NCI-H187 (cell line): ENCODE measurements at regions not wholly inside any gene's neighbourhood (a gene's known extent, or its start where the extent isn't known, plus 50 kb on each side); places are given as distances from the start of the nearest gene placed in this dataset.

ENCODE experiments used
- DNase-seq, 2 experiments: peaks; one replicate each; lab custom pipeline; 2025; lab: John Stamatoyannopoulos, UW

GRCh38 chr4:35950442-35950841, 293.9 kb downstream of the ARAP2 start:
- no peak for DNase-seq

DNA sequence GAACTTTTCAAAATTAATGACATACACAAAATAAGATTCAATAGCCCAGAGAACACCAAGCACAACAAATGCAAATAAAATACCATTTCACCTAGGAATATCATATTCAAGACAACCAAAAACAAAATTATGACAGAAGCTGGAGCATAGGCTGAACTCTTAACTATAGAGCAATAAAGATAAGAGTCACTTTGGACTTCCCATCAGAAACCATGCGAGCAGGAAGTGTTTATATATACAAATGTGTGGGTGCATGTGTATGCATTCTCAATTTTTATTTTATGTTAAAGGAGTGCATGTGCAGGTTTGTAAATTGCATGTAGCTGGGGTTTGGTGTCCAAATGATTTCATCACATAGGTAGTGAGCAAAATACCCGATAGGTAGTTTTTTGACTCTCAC, 291.6 kb downstream of the ARAP2 start:
- no peak for DNase-seq

GRCh38 chr4:35963383-35963782, 280.9 kb downstream of the ARAP2 start:
- no peak for DNase-seq

- no peak for DNase-seq
Observed at GRCh38 chr4:35963974-35964515, 280.3 kb downstream of the ARAP2 start.

DNA sequence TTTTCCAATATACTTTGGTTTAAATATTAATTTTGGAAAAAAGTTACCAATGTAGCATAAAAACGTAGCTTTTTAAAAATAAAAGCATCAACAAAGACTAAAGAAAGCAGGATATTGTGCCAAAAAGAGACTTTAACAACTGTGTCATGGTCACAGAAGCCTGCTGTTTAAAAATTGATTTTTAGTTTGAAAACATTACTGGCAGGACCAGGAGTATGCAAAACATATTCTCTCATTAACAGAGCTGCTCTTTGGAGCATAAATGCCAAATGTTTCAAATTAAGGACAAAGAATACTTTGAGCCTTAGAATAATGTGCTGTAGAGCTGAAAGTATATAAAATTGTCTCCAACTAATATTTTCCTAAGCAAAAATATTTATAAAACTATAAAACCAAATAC, 279.0 kb downstream of the ARAP2 start:
- no peak for DNase-seq

DNA sequence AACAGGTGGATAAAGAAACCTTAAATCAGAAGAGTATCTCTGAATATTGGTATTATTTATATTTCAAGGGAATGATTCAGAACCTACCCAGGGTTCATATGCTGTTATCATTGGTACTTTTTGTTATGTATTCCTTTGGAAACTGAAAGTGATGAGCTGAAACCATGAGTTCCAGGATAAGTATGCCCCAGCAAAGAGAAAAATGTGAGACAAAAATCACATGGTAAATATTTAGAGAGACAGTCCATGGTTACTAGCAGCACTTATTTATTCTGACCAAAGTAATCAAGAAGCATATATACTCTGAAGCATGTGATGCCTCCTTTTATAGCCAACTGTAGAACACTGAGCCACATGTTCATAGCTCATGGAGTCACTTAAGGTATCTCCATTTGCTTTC, 277.7 kb downstream of the ARAP2 start:
- DNase-seq: no peak

DNA sequence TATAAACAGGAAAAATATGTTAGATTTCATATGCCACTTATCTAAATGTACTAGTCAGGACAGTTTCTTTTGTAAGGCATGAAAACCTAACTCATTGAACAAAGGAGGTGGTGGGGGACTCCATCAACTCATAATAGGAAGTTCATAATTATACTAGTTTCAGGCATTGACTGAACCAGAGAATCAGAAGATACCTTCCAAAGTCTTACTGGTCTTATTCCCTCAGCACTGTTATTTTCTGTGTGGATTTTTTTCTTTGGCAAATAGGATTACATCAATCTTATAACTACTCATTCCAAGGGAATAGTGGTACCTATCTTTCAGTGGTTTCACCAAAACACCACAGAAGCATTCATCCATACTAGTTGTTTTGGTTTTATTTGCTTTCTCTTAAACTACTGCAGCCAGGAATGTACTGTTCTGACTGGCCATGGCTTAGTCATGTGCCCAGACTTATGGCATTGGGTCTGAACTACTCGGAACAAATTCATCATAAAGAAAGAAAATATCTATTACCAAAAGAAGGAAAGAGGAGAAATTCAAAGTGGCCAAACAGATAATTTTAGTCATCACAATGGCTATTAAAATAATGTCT, 273.9 kb downstream of the ARAP2 start:
- no peak for DNase-seq

GRCh38 chr4:35972814-35973213, 271.5 kb downstream of the ARAP2 start:
- DNase-seq: no peak

GRCh38 chr4:35975617-35976355, 268.5 kb downstream of the ARAP2 start:
- no peak for DNase-seq

DNA sequence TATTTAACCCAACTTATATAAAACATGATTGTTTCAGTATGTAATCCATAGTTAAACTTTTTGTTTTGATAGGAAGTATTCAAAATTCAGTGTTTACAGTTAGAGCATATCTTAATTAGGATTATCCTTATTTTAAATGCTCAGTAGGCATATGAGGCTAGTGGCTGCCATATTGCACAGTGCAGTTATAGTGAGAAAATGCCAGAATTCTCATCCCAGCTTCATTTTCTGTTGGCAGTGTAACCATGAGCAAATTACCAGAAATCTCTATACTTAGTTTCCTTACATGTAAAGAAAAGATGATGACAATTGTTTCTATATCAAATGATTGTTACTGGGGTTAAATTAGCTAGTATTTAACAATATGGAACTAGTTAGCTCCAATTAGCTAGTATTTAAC, 265.8 kb downstream of the ARAP2 start:
- no peak for DNase-seq

- DNase-seq: no peak
Observed at GRCh38 chr4:35982318-35982717, 262.0 kb downstream of the ARAP2 start.

DNA sequence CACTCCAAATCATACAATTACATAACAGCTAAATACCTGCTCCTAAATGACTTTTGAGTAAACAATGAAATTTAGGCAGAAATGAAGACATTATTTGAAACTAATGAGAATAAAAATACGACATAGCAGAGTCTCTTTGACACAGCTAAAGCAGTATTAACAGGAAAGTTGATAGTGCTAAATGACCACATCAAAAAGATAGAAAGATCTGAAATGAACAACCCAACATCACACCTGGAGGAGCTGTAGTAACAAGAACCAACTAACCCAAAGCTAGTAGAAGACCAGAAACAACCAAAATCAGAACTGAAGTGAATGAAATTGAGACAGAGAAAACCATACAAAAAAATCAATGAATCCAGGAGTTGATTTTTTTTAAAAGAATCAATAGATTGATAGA, 257.8 kb downstream of the ARAP2 start:
- no peak for DNase-seq

GRCh38 chr4:35993606-35994005, 250.7 kb downstream of the ARAP2 start:
- DNase-seq: no peak

DNA sequence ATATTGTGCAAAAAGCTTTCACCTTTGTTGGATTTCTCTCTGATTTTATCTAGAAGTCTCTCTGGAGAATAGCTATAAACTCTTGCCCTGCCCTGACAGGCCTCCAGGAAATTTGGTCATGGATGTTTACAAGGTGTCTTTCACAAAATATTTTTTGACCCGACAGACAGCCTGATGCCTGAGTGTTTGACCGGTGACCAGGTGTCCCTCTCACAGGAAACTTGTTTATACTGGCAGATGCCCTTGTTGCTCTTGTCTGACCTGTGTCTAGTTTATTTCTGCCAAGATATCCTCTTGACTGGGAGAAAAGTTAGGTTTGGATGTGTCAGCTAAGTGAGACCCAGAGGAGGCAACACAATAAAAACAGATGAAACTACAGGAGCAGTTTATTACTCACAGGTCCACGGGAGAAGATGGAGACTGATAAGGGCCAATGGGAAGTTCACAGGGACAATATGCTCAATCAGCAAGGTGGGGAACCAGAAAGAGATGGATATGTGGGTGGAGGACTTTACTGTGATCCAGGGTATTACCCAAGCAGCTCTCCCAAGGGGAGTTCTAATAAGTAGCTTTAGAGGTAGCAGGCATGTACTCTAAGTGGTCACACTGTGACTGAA, 243.3 kb downstream of the ARAP2 start:
- DNase-seq: no peak

GRCh38 chr4:36003051-36003450, 241.3 kb downstream of the ARAP2 start:
- no peak for DNase-seq

- no peak for DNase-seq
Observed at GRCh38 chr4:36004204-36004851, 240.0 kb downstream of the ARAP2 start.

DNA sequence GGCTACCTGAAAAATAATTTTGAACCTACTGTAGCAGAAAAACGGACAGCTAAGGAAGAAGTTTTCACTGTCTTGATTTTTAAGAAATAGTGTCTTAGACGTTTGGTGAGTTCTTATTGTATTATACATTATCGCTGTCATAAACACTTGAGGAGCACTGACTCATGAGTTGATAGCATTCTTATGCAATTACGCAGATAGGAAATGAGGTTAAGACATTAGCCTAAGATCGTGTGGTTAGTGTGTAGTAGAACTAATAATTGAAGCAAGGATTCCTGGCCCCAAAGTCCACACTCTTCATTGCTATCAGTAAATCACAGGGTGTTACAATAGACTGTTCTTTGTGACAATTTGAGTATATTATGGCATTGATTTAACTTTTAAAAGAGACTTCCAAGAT, 238.1 kb downstream of the ARAP2 start:
- DNase-seq: no peak

- DNase-seq: no peak
Observed at GRCh38 chr4:36010397-36010929, 233.9 kb downstream of the ARAP2 start.

DNA sequence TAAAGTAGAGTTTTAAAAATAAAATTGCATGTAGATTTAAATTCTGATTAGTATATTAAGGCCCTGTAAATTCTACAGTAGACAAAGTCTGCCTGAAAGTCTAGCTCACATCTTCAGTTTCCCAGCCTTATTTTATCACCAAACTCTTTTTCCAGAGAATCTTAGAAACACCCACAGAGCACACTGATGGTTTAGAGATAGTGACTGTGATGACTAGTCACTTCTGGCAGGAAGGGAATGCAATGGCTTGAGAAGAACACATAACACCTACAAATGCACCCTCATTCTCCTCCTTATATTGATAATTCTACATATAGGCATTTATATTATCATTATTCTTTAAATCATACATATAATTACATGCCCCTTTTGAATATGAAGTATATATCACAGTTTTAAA, 232.9 kb downstream of the ARAP2 start:
- DNase-seq: no peak

GRCh38 chr4:36012503-36012902, 231.8 kb downstream of the ARAP2 start:
- DNase-seq: no peak

DNA sequence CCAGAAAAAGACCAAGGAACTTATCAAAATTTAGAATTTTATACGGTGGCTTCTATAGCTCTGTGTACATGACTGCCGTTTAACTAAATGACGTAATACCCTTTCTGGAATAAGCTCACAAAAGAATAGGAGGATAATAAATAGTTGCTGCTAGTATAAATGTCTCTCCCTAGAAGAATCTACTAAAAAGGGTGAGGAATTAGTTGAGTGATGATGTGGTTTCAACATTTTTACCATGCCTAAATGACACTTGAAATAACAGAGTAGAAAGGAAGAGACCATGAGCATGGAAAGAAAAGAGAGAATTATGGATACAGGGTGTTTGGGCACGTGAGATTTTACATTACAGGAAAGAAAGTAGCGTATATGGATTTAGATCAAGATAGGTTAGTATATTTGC, 231.1 kb downstream of the ARAP2 start:
- DNase-seq: no peak
